MM.1S (cell line): ENCODE measurements at regions not wholly inside any gene's neighbourhood (a gene's known extent, or its start where the extent isn't known, plus 50 kb on each side); places are given as distances from the start of the nearest gene placed in this dataset.

Experiments
- DNase-seq: peaks from one replicate; pipeline ENCODE4 v3.0.0-alpha.2; 2015
- H2AFZ ChIP-seq: fragments of 300-600 bp; sonication (generic); 2 replicates; pipeline ENCODE4 v1.6.0; 2016; ENCODE audit warnings: antibody characterized with exemption, low read length
- H3F3A ChIP-seq: fragments of 300-600 bp; sonication (generic); 2 replicates; pipeline ENCODE4 v1.6.1; 2016; ENCODE audit warnings: mild to moderate bottlenecking, antibody characterized with exemption, low read length, moderate library complexity, mixed read lengths; ENCODE audit not compliant: insufficient read depth
- H3K27ac ChIP-seq: fragments of 300-600 bp; sonication (generic); 2 replicates; pipeline ENCODE4 v1.5.1; 2016; ENCODE audit warnings: mild to moderate bottlenecking, low read length
- H3K27me3 ChIP-seq: fragments of 300-600 bp; sonication (generic); replicated peaks from 2 replicates; pipeline ENCODE4 v1.6.0; 2016; ENCODE audit warnings: low read length; ENCODE audit not compliant: insufficient read depth
- H3K36me3 ChIP-seq: fragments of 300-600 bp; sonication (generic); replicated peaks from 2 replicates; pipeline ENCODE4 v1.6.1; 2016; ENCODE audit warnings: mild to moderate bottlenecking, low read length, mixed read lengths; ENCODE audit not compliant: insufficient read depth
- H3K4me1 ChIP-seq: fragments of 300-600 bp; sonication (generic); 2 replicates; pipeline ENCODE4 v1.6.1; 2016; ENCODE audit warnings: low read length, mixed read lengths
- H3K4me2 ChIP-seq: fragments of 300-600 bp; sonication (generic); 2 replicates; pipeline ENCODE4 v1.6.0; 2016; ENCODE audit warnings: low read depth, low read length
- H3K4me3 ChIP-seq: fragments of 300-600 bp; sonication (generic); 2 replicates; pipeline ENCODE4 v1.5.1; 2016; ENCODE audit warnings: low read length, mixed read lengths
- H3K79me2 ChIP-seq: fragments of 300-600 bp; sonication (generic); 2 replicates; pipeline ENCODE4 v1.6.1; 2016; ENCODE audit warnings: mixed run types, low read length, mixed read lengths
- H3K9ac ChIP-seq: fragments of 300-600 bp; sonication (generic); 2 replicates; pipeline ENCODE4 v1.6.1; 2016; ENCODE audit warnings: low read length, mixed read lengths
- H3K9me2 ChIP-seq: fragments of 300-600 bp; sonication (generic); replicated peaks from 2 replicates; pipeline ENCODE4 v1.6.1; 2016; ENCODE audit warnings: mild to moderate bottlenecking, low read length, mixed read lengths; ENCODE audit not compliant: insufficient read depth
- H3K9me3 ChIP-seq: fragments of 300-600 bp; sonication (generic); replicated peaks from 2 replicates; pipeline ENCODE4 v1.6.1; 2016; ENCODE audit warnings: mild to moderate bottlenecking, low read length, mixed read lengths; ENCODE audit not compliant: insufficient read depth
- H4K20me1 ChIP-seq: fragments of 300-600 bp; sonication (generic); 2 replicates; pipeline ENCODE4 v1.6.1; 2016; ENCODE audit warnings: mild to moderate bottlenecking, low read length, moderate library complexity, mixed read lengths; ENCODE audit not compliant: insufficient read depth
- CTCF ChIP-seq: fragments of 300-600 bp; sonication (generic); IDR thresholded peaks from 2 replicates; pipeline ENCODE4 v1.5.1; 2016; ENCODE audit warnings: antibody characterized with exemption, low read length, mixed read lengths
- EZH2 ChIP-seq: fragments of 300-600 bp; sonication (generic); optimal IDR thresholded peaks from 2 replicates; pipeline ENCODE3; 2017; ENCODE audit warnings: low read depth, mild to moderate bottlenecking, antibody characterized with exemption, low read length, mixed read lengths
- EZH2phosphoT487 ChIP-seq: fragments of 300-600 bp; sonication (generic); IDR thresholded peaks from 2 replicates; pipeline ENCODE4 v1.6.1; 2018; ENCODE audit warnings: antibody characterized with exemption, low read length

GRCh38 chr4:38242822-38243387 lies 282.7 kb downstream of the PTTG2 start:
- TF ChIP-seq EZH2phosphoT487 (no peak), EZH2 (no peak), CTCF (no peak)
- H3K79me2 ChIP-seq = no peaks in the 10 kb centered on the region
- no peaks in the 10 kb centered on the region for H3K4me1 ChIP-seq
- H3K27me3 ChIP-seq = no peaks in the 10 kb centered on the region
- H3K9me2 ChIP-seq = no peaks in the 10 kb centered on the region
- no peak overlapping the region for H3K9ac ChIP-seq
- H3K36me3 ChIP-seq = no peaks in the 10 kb centered on the region
- H3K27ac ChIP-seq = no peak overlapping the region
- no peak overlapping the region for H2AFZ ChIP-seq
- no peak for DNase-seq
- no peaks in the 10 kb centered on the region for H4K20me1 ChIP-seq
- no peak overlapping the region for H3K4me3 ChIP-seq
- no peaks in the 10 kb centered on the region for H3F3A ChIP-seq
- no peak overlapping the region for H3K4me2 ChIP-seq
- no peaks in the 10 kb centered on the region for H3K9me3 ChIP-seq

GRCh38 chr4:38243388-38244053 lies 283.3 kb downstream of the PTTG2 start:
- TF ChIP-seq EZH2phosphoT487 (no peak), EZH2 (no peak), CTCF (no peak)
- no peak overlapping the region for H2AFZ ChIP-seq

GRCh38 chr4:38254825-38255224 lies 294.6 kb downstream of the PTTG2 start:
- no peaks in the 10 kb centered on the region for H4K20me1 ChIP-seq
- H3K9ac ChIP-seq = no peak overlapping the region
- H3K9me3 ChIP-seq = no peaks in the 10 kb centered on the region
- H3F3A ChIP-seq = no peaks in the 10 kb centered on the region
- H3K36me3 ChIP-seq = no peaks in the 10 kb centered on the region
- no peak overlapping the region for H2AFZ ChIP-seq
- H3K27me3 ChIP-seq = no peaks in the 10 kb centered on the region
- H3K4me3 ChIP-seq = no peak overlapping the region
- no peak overlapping the region for H3K27ac ChIP-seq
- H3K4me1 ChIP-seq = no peaks in the 10 kb centered on the region
- H3K79me2 ChIP-seq = no peaks in the 10 kb centered on the region
- TF ChIP-seq EZH2 = no peak
- TF ChIP-seq EZH2phosphoT487 = no peak
- TF ChIP-seq CTCF = no peak
- no peak overlapping the region for H3K4me2 ChIP-seq
- DNase-seq = no peak
- no peaks in the 10 kb centered on the region for H3K9me2 ChIP-seq

More at GRCh38 chr4:38243388-38244053, 283.3 kb downstream of the PTTG2 start:
- Histone ChIP-seq H3K9me2 (no peaks in the 10 kb centered on the region), H3K4me2 (no peak overlapping the region), H3K9ac (no peak overlapping the region), H3K4me1 (no peaks in the 10 kb centered on the region), H3F3A (no peaks in the 10 kb centered on the region), H3K9me3 (no peaks in the 10 kb centered on the region), H3K4me3 (no peak overlapping the region), H3K36me3 (no peaks in the 10 kb centered on the region), H3K27me3 (no peaks in the 10 kb centered on the region), H3K27ac (no peak overlapping the region), H3K79me2 (no peaks in the 10 kb centered on the region), H4K20me1 (no peaks in the 10 kb centered on the region)
- DNase-seq = no peak
